ENCODE measurements at regions not wholly inside any gene's neighbourhood (a gene's known extent, or its start where the extent isn't known, plus 50 kb on each side); places are given as distances from the start of the nearest gene placed in this dataset.

DNA sequence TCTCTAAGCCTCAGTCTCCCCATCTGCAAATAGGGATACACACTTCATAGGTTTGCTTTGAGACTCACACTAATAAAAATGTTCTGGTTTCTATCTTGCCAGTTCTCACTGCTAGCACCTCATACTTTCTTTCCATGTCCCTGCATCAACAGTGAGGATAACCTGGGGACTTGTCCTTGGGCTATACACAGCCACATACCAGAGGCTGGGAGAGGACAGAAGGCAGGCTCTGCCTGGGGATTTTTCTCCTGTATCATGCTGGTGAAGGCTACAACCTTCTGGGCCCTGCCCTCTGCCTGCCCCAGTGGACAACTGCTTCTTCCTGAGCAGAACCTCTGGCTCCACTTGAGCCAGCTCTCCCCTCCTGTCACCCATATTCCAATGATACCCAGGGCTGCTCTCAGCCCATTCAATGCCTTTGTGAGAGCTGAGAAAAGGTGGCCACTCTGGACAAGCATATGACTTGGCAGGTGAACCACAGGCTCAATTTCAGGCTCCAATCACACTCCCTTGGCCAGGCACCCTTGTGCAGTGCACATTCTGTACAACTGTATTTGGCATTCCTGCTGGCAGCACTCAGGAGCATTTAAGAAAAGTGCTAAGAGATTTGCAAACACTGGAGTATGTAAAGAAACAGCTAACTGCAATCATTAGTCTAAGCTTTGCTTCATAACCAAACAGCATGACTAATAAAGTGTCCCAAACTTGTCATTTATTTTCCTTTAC is 135.8 kb upstream of the VRK1 start:
- no peak for TF ChIP-seq FOS (IDR thresholded peaks at IDR 0.05; ENCODE audit: borderline replicate concordance, insufficient read depth, low read length)
- TF ChIP-seq POLR2AphosphoS5 (IDR thresholded peaks at IDR 0.05; ENCODE audit: insufficient read depth, low read depth, low read length): no peak
- no peak for TF ChIP-seq GATA2 (IDR thresholded peaks at IDR 0.05; ENCODE audit: insufficient read depth, insufficient read length, low read depth, low read length)
- TF ChIP-seq CTCF (IDR thresholded peaks at IDR 0.05; ENCODE audit: extremely low read depth in 1 of 2, insufficient read depth in 1 of 2, low read depth in 1 of 2, low read length in 2 of 2): no peak
- no peak for TF ChIP-seq MYC (IDR thresholded peaks at IDR 0.05; ENCODE audit: low read depth, low read length)
- TF ChIP-seq JUN (IDR thresholded peaks at IDR 0.05; ENCODE audit: borderline replicate concordance, insufficient read depth, insufficient read length, low read depth): no peak
- TF ChIP-seq EZH2 (IDR thresholded peaks at IDR 0.05; ENCODE audit: borderline replicate concordance, low read depth, low read length, severe bottlenecking): no peak
- TF ChIP-seq POLR2A (IDR thresholded peaks at IDR 0.05; ENCODE audit: low read depth, low read length): no peak
- TF ChIP-seq MAX (IDR thresholded peaks at IDR 0.05; ENCODE audit: insufficient read depth, insufficient read length): no peak
- Histone ChIP-seq H3K9me3 (replicated peaks; ENCODE audit: control insufficient read depth, insufficient read depth, low read length) (no peaks in the 10 kb centered on the region), H3K27me3 (ENCODE audit: control insufficient read depth in 2 of 2, insufficient read depth in 2 of 2, low read length in 2 of 2) (no peaks in the 10 kb centered on the region), H3K36me3 (ENCODE audit: control insufficient read depth in 2 of 2, extremely low read depth in 1 of 2, insufficient read depth in 2 of 2, low read length in 2 of 2) (no peaks in the 10 kb centered on the region), H4K20me1 (replicated peaks; ENCODE audit: control insufficient read depth, extremely low read depth, insufficient read depth, low read length) (no peaks in the 10 kb centered on the region), H3K4me2 (ENCODE audit: insufficient read depth, low read length) (no peak overlapping the region), H2AFZ (ENCODE audit: low read depth, low read length) (no peak overlapping the region), H3K27ac (ENCODE audit: insufficient read depth, low read depth, low read length) (no peak overlapping the region), H3K4me1 (ENCODE audit: control insufficient read depth, extremely low read depth, insufficient read depth, low read length) (no peaks in the 10 kb centered on the region), H3K79me2 (ENCODE audit: control insufficient read depth, insufficient read depth, low read length) (no peaks in the 10 kb centered on the region), H3K9ac (replicated peaks; ENCODE audit: extremely low read depth, insufficient read depth, low read length) (no peak overlapping the region), H3K4me3 (replicated peaks in 1 of 3; ENCODE audit: insufficient read depth in 1 of 3, low read depth in 1 of 3, low read length in 3 of 3) (no peak overlapping the region), H3K9me1 (replicated peaks; ENCODE audit: control insufficient read depth, extremely low read depth, insufficient read depth, low read length) (no peaks in the 10 kb centered on the region)
- CTCF ChIA-PET: no interaction called here
- dilution Hi-C loops (cut with MboI; ENCODE audit: extremely low pct_ligation_motif_present, low sequenced_read_pairs): no loop called here
- intact Hi-C loops (cut with micrococcal nuclease): no loop called here
- BruUV-seq (replicated peaks): no TSS peak
- POLR2A ChIA-PET: no interaction called here
- FAIRE-seq (no peak), DNase-seq (ENCODE audit: low read depth, low spot score) (no peak)

Measured in endothelial cell of umbilical vein (primary cell).